ENCODE measurements at regions not wholly inside any gene's neighbourhood (a gene's known extent, or its start where the extent isn't known, plus 50 kb on each side); places are given as distances from the start of the nearest gene placed in this dataset.

DNA sequence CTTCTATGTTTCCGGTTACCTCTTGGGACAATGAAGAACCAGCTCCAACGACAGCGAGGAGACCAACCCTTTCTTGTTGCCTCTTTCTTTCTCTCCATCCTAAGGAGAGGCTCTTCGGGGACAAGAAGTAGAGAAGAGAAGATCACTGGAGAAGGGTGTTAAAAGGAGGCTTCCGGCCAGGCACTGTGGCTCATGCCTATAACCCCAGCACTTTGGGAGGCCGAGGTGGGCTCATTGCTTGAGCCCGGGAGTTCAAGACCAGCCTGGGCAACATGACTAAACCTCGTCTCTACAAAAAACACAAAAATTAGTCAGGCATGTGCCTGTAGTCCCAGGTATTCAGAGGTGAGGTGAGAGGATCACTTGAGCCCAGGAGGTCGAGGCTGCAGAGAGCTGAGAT is 90.8 kb upstream of the TNFAIP3 start:
- H3K4me3 ChIP-seq (ENCODE audit: low read length) = no peak overlapping the region
- no peak for TF ChIP-seq ZNF274 (IDR thresholded peaks at IDR 0.05; ENCODE audit: low read depth, low read length)

DNA sequence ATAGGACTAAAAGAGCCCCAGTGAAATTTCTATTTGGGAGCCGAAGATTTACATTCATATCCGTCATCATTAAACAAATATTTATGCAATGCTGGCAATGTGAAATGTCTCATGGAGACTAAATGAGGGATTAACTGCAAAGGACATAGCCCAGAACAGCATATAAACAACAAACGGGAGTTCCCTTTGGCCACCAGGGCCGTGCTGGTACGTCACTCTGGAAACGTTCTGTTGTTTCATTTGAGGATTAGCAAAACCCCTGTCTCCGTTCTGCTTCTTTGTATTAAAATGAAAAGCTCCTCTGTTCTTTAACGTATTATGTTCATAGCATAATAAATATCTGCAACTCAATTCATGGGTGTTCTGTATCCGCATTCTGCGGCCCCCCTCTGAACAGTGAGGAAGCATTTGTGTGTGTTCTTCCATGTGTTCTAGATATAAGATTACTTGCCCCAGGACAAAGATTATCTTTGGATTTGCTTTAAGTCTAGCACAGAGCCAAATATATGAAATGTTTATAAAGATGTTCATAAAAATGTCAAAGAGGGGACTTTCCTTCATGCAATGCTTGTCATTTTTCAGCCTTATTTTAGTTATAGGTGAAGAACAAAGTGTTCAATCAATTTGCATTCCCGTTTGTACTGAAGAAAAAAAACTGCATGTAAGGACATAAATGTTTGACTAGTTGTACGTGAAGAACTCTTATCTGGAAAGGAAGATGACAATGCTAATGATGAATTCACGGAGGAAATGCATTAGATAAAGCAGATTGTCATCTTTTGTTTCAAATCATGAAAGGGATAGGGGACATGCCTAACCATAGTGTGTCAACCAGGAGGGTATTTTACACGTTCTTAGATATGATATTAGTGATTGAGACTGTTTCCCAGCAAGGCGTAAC is 90.0 kb upstream of the TNFAIP3 start:
- no peak for TF ChIP-seq ZNF274 (IDR thresholded peaks at IDR 0.05; ENCODE audit: low read depth, low read length)
- no peak overlapping the region for H3K4me3 ChIP-seq (ENCODE audit: low read length)

DNA sequence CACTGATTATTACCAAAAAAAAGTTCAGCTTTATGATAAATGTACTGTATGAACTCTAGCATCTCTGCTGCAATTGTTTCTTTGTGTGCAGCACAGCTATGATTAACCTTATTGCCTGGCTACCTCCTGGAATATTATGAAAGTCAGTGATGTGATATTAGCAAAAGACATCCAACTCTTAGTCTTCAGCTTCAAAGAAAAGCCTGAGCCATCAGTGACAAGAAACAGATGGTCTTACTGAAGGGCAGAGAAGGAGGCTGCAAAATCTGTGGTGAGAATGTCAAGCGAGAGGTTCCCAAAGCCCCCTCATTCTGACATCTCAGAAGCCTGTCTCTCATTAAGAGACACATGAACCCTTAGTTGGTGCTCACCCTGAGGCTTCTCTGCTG is 89.4 kb upstream of the TNFAIP3 start:
- no peak for TF ChIP-seq ZNF274 (IDR thresholded peaks at IDR 0.05; ENCODE audit: low read depth, low read length)
- no peak overlapping the region for H3K4me3 ChIP-seq (ENCODE audit: low read length)

DNA sequence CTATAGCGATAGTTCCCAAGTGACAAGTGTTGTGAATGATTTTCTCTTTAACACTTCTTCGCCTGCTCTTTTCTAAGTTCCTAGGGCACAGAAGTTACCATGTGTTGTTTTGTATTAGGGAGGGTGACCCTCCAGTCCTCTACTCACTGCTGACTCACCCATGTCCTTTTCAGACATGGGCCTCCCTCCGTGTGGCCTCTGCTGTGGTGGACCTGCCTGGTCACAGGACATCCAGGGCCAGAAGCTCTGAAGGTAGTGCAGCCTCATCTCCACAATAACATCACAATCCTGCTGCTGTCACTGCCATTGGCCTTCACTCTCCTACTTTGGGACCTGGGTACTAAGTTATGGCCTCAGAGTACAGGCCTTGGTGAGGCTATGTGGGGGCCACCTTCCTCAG is 87.1 kb upstream of the TNFAIP3 start:
- no peak overlapping the region for H3K4me3 ChIP-seq (ENCODE audit: low read length)
- no peak for TF ChIP-seq ZNF274 (IDR thresholded peaks at IDR 0.05; ENCODE audit: low read depth, low read length)

DNA sequence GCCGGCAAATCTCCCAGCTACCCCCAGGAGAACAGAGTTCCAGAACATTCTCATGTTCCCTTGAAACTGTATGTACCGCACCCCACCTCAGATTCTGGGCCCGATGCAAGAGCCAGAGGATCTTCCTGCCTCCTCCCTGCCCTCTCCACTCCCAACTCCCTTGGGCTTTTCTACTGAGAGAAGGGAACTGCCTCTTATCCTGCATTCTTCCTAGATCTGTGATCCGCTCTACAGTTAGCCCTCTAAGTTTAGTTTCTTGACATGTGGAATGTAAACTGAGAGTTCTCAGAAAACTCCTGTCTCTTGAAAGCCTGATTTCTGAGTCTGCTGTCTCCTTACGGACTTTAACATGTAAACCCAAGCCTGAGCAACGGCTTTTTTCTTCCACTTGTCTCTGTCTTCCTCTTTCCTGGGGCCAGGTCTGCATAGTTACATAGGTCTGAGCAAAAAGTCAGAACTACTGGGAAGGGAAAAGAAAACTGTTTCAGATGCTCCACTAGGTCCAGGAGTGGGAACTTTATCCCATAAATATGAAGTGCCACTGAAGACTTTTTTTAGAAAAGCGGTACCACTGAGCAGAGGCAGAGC is 86.5 kb upstream of the TNFAIP3 start:
- TF ChIP-seq ZNF274 (IDR thresholded peaks at IDR 0.05; ENCODE audit: low read depth, low read length) = no peak
- H3K4me3 ChIP-seq (ENCODE audit: low read length) = no peak overlapping the region

DNA sequence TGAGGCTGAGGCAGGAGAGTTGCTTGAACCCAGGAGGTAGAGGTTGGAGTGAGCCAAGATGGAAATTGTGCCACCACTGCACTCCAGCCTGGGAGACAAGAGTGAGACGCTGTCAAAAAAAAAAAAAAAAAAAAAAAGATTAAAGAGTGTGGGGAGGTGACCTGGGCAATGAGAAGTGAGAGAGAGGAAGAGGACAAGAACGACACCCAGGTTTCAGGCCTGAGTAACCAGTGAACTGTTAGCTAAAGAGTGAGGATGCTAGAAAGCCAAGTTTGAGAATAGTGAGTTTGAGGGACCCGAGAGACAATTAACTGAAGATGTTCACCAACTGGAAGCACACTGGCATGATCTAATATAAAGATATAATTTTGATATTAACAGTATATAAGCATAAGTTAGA is 85.4 kb upstream of the TNFAIP3 start:
- H3K4me3 ChIP-seq (ENCODE audit: low read length) = no peak overlapping the region
- no peak for TF ChIP-seq ZNF274 (IDR thresholded peaks at IDR 0.05; ENCODE audit: low read depth, low read length)

DNA sequence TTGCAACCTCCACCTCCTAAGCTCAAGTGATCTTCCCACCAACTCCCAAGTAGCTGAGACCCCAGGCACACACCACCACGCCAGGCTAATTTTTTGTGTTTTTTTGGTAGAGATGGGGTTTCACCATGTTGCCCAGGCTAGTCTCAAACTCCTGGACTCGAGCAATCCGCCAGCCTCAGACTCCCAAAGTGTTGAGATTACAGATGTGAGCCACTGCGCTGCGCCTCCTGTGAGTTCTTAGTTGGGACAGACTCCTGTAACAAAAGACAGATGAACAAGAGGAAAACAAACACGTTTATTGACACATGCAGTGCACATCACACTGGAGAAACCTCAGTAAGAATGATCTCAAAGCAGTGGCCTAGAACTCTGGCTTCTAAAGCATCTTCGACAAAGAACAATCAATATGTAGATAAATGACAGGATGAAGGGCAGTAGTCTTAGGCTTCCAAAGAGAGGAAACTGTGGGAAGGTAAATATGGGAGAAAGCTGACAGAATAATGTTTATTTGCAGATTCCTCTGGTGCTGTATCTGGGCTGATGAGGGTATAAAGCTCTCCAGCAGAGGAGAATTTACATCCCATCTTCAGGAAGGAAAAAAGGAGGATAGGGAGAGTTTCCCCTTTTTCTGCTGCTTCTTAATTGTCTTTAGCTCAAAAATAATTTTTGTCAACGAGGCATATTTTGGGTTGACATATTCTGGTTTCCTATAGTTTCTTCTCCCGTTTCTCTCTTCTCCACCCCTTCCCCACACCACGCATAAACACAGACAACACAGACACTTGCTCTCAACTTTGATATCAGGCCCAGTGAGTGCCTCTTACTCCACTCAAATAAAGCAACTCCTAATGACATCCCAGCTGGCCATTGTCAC is 84.7 kb upstream of the TNFAIP3 start:
- TF ChIP-seq ZNF274 (IDR thresholded peaks at IDR 0.05; ENCODE audit: low read depth, low read length) = no peak
- H3K4me3 ChIP-seq (ENCODE audit: low read length) = no peak overlapping the region

DNA sequence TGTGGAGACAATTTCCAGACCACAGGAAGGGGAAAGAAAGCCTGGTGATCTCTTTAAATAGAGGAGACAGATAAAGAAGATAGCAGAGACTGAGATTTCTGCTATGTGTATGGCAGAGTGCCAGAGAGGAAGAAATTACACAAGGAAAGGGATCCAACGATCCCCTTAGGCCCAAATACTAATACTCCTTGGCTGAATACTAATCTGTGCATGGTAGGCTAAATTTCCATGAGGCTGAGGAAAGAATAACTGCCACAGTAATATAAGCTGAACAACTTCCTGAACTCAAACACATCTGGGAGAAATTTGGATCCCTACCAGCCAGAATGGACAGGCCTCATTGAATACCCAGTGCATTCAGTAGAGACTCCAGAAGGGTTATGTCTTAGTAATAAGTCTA is 83.3 kb upstream of the TNFAIP3 start:
- TF ChIP-seq ZNF274 (IDR thresholded peaks at IDR 0.05; ENCODE audit: low read depth, low read length) = no peak
- no peak overlapping the region for H3K4me3 ChIP-seq (ENCODE audit: low read length)

DNA sequence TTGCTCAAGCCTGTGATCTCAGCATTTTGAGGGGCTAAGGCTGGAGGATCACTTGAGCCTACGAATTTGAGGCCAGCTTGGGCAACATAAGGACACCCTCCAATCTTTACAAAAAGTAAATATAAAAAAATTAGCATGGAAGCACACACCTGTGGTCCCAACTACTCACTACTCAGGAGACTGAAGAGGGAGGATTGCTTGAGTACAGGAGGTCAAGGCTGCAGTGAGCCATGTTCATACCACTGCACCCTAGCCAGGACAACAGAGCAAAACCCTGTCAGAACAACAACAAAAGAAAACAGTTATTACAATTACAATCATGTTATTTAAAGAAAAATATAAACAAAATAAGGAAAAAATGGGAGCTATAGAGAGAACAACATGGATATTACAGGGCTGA is 82.5 kb upstream of the TNFAIP3 start:
- H3K4me3 ChIP-seq (ENCODE audit: low read length) = no peak overlapping the region
- TF ChIP-seq ZNF274 (IDR thresholded peaks at IDR 0.05; ENCODE audit: low read depth, low read length) = no peak

DNA sequence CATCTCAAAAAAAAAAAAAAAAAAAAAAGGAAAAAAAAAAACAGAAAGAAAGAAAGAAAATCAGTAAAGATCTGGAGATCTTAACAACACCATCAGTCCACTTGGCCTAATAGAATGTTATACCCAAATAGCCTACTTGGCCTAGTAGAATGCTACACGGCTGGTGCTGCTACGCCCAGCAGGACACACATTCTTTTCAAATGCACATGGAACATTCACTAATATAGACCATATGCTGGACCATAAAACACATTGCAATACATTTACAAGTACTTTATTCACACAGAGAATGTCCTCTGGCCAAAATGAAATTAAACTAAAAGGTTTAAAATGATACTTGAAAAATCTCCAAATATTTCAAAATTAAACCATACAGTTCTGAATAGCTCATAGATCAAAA is 80.0 kb upstream of the TNFAIP3 start:
- no peak overlapping the region for H3K4me3 ChIP-seq (ENCODE audit: low read length)

DNA sequence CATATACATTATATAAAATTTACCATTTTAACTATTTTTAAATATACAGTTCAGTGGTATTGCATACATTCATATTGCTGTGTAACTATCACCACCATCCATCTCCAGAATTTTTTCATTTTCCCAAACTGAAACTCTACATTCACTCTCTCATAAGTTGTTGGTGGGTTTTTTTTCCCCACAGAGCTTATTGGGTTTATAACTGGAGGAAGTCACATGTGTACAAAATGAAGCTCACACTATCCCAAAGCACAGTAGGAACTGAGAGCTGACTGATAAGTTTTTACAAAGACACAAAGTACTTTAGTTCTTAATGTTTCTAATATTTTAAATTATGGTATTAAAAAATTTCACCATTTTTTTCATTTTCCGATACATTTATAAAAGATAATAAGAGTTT is 78.8 kb upstream of the TNFAIP3 start:
- no peak for TF ChIP-seq ZNF274 (IDR thresholded peaks at IDR 0.05; ENCODE audit: low read depth, low read length)
- no peak overlapping the region for H3K4me3 ChIP-seq (ENCODE audit: low read length)

More for the DNA sequence above, 80.0 kb upstream of the TNFAIP3 start:
- TF ChIP-seq ZNF274 (IDR thresholded peaks at IDR 0.05; ENCODE audit: low read depth, low read length) = no peak

DNA sequence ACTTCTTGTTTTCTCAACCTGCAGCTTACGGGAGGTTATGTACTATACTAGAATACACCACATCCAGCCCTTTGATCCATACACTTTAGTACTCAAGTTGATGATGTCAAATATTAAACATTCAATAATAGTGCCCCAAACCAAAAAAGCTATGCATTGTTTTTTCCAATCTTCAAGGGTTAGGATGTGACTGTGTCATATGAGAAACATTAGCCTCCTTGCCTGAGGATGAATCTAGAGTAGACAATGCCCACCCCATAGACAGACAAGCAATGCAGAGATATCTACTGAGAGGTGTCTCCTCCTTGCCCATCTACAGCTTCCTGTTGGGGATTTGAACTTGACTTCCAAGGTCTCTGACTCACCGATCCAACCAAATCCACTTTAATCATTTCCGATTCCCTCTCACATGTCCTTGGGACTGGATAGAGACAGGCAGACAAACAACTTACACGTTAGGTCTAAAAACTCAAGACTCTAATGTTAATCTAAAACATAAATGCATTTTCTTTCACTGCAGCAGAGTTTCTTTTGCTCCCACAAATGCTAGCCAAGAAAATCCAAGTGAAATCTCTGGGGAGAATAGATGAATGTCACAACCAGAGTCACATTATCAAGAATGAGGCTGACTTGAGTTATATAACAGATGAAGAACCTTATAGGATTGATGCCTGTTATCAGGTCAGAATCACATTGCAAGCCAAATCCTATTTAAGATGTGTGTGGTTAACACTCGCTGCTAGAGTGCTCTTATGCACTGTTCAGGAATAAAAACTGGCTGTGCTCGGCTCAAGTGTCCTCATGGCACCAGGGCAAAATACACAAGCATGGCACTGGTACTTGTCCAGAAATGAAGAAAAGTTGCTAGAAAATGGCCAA is 75.5 kb upstream of the TNFAIP3 start:
- peak overlapping the region; percentile 81 for H3K4me3 ChIP-seq (ENCODE audit: low read length)
- no peak for TF ChIP-seq ZNF274 (IDR thresholded peaks at IDR 0.05; ENCODE audit: low read depth, low read length)

DNA sequence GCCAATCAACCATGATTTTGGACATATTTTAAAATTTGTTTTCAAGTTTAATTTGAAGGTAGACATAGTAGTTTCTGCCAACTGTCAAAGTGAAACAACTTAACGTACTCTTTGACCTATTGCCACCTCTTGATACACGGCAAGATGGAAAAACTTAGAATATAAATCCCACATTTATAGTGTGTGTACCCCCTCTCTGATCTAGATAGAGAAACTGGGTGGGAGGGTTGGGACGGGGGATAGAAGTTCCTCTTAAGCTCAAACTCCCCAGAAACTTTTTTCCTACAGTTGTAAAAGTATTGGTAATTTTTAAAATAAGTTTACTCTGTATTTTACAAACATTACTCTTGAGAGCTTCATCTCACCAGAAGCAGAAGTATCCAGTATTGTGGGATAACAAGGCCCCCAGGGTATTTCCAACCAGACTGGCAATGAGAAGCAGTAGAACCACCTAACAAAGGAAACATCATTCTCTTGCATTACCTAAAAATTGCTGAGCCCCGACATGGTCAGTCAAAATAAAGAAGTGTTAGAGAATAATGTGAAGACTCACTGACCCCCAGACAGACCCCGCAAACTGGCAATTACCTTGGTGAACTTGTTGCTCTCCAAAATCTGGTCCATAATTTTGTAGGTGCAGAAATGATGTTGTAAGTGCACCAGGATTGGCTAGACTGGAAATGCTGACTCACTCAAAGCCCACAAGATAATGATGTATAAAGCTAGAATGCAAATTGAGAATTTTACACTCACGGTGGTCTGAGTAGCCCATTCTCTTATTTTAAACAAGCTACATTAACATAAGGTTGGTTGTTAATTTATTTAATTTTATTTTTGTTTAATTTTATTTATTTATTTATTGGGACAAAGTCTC is 74.7 kb upstream of the TNFAIP3 start:
- no peak for TF ChIP-seq ZNF274 (IDR thresholded peaks at IDR 0.05; ENCODE audit: low read depth, low read length)
- H3K4me3 ChIP-seq (ENCODE audit: low read length) = peak overlapping the region; percentile 81

All from GM08714 (cell line).